ENCODE measurements at regions not wholly inside any gene's neighbourhood (a gene's known extent, or its start where the extent isn't known, plus 50 kb on each side); places are given as distances from the start of the nearest gene placed in this dataset.

GRCh38 chr2:829047-829446, 121.6 kb upstream of the SNTG2 start:
- no peaks in the 10 kb centered on the region for H3K36me3 ChIP-seq
- H3K9me3 ChIP-seq: no peaks in the 10 kb centered on the region
- DNase-seq: no peak
- no peak for TF ChIP-seq CTCF (IDR thresholded peaks at IDR 0.05; ENCODE audit: low read depth, low read length)
- H3K4me3 ChIP-seq (ENCODE audit: low read depth, low read length): no peak overlapping the region
- H3K4me1 ChIP-seq: no peaks in the 10 kb centered on the region
- H3K27me3 ChIP-seq: no peaks in the 10 kb centered on the region

GRCh38 chr2:824954-825353, 125.7 kb upstream of the SNTG2 start:
- DNase-seq: no peak
- Histone ChIP-seq H3K4me3 (ENCODE audit: low read depth, low read length) (no peak overlapping the region), H3K9me3 (no peaks in the 10 kb centered on the region), H3K4me1 (no peaks in the 10 kb centered on the region), H3K27me3 (no peaks in the 10 kb centered on the region), H3K36me3 (no peaks in the 10 kb centered on the region)
- no peak for TF ChIP-seq CTCF (IDR thresholded peaks at IDR 0.05; ENCODE audit: low read depth, low read length)

- Histone ChIP-seq H3K9me3 (no peaks in the 10 kb centered on the region), H3K4me3 (ENCODE audit: low read depth, low read length) (no peak overlapping the region), H3K36me3 (no peaks in the 10 kb centered on the region), H3K4me1 (no peaks in the 10 kb centered on the region), H3K27me3 (no peaks in the 10 kb centered on the region)
- TF ChIP-seq CTCF (IDR thresholded peaks at IDR 0.05; ENCODE audit: low read depth, low read length): no peak
- no peak for DNase-seq
Measured at GRCh38 chr2:824524-824923, 126.1 kb upstream of the SNTG2 start.

- no peak for TF ChIP-seq CTCF (IDR thresholded peaks at IDR 0.05; ENCODE audit: low read depth, low read length)
- no peaks in the 10 kb centered on the region for H3K36me3 ChIP-seq
- H3K4me3 ChIP-seq (ENCODE audit: low read depth, low read length): no peak overlapping the region
- no peaks in the 10 kb centered on the region for H3K9me3 ChIP-seq
- no peak for DNase-seq
- H3K4me1 ChIP-seq: no peaks in the 10 kb centered on the region
- no peaks in the 10 kb centered on the region for H3K27me3 ChIP-seq
Measured at GRCh38 chr2:821546-821945, 129.1 kb upstream of the SNTG2 start.

GRCh38 chr2:819601-820000, 131.0 kb upstream of the SNTG2 start:
- TF ChIP-seq CTCF (IDR thresholded peaks at IDR 0.05; ENCODE audit: low read depth, low read length): no peak
- H3K9me3 ChIP-seq: no peaks in the 10 kb centered on the region
- no peaks in the 10 kb centered on the region for H3K4me1 ChIP-seq
- no peak overlapping the region for H3K4me3 ChIP-seq (ENCODE audit: low read depth, low read length)
- H3K36me3 ChIP-seq: no peaks in the 10 kb centered on the region
- H3K27me3 ChIP-seq: no peaks in the 10 kb centered on the region
- no peak for DNase-seq

- DNase-seq: no peak
- no peaks in the 10 kb centered on the region for H3K27me3 ChIP-seq
- no peaks in the 10 kb centered on the region for H3K9me3 ChIP-seq
- no peak for TF ChIP-seq CTCF (IDR thresholded peaks at IDR 0.05; ENCODE audit: low read depth, low read length)
- no peaks in the 10 kb centered on the region for H3K36me3 ChIP-seq
- H3K4me3 ChIP-seq (ENCODE audit: low read depth, low read length): no peak overlapping the region
- H3K4me1 ChIP-seq: no peaks in the 10 kb centered on the region
Measured at GRCh38 chr2:819121-819520, 131.5 kb upstream of the SNTG2 start.

All from BE2C (cell line).